ENCODE measurements at regions not wholly inside any gene's neighbourhood (a gene's known extent, or its start where the extent isn't known, plus 50 kb on each side); places are given as distances from the start of the nearest gene placed in this dataset.

DNA sequence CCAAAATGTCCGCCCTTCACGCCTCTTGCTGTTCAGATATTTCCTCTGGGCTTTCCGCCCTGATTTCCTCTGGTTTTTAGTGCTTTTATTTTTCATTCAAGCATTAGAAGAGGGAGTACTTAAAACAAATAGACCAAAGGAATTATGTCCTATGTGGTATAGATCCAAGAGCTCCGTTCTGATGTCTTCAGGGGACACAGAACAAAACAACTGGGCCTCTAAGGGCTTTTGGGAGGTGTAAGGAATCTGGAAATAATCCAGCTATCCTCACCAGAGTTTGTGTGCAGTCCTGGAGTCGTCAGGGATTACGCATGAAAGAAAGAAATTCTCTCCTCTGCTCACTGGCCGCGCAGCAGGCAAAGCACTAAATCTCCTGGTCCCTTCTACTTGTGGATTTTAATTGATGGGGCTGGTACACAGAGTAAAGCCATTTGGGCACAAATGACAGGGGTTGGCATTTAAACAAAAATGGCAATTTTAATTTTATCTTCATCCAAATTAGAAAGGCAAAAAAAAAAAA lies 999.2 kb downstream of the ADGRL3 start:
- H3K4me3 ChIP-seq: no peak overlapping the region
- DNase-seq: no peak
- H3K9me3 ChIP-seq: no peaks in the 10 kb centered on the region
- H3K36me3 ChIP-seq: no peaks in the 10 kb centered on the region
- no peaks in the 10 kb centered on the region for H3K27me3 ChIP-seq

- DNase-seq: no peak
- Histone ChIP-seq H3K9me3 (no peaks in the 10 kb centered on the region), H3K36me3 (no peaks in the 10 kb centered on the region), H3K27me3 (no peaks in the 10 kb centered on the region), H3K4me3 (no peak overlapping the region)
Observed at GRCh38 chr4:62196338-62196737, 996.2 kb downstream of the ADGRL3 start.

GRCh38 chr4:62194342-62194741 lies 994.2 kb downstream of the ADGRL3 start:
- Histone ChIP-seq H3K36me3 (no peaks in the 10 kb centered on the region), H3K9me3 (no peaks in the 10 kb centered on the region), H3K27me3 (no peaks in the 10 kb centered on the region), H3K4me3 (no peak overlapping the region)
- DNase-seq: no peak

DNA sequence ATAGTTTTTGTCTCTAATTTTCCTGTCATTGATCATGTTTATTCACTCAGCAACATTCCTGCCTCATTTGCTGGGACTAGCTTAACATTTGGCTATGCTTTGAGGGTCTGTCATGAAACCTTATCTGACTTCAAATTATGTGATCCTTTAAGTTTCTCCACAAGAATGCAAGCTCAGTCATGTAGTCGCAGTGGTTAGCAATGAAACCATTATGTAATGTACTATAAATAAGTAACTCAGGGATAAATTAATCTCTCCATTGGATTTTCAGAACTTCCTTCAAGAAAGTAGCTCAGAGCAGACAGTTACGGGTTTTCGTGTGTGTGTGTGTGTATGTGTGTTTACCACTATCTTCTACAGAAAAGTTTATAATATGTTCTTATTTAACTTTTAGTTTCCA lies 993.6 kb downstream of the ADGRL3 start:
- no peaks in the 10 kb centered on the region for H3K9me3 ChIP-seq
- no peak for DNase-seq
- no peaks in the 10 kb centered on the region for H3K36me3 ChIP-seq
- no peaks in the 10 kb centered on the region for H3K27me3 ChIP-seq
- H3K4me3 ChIP-seq: no peak overlapping the region

DNA sequence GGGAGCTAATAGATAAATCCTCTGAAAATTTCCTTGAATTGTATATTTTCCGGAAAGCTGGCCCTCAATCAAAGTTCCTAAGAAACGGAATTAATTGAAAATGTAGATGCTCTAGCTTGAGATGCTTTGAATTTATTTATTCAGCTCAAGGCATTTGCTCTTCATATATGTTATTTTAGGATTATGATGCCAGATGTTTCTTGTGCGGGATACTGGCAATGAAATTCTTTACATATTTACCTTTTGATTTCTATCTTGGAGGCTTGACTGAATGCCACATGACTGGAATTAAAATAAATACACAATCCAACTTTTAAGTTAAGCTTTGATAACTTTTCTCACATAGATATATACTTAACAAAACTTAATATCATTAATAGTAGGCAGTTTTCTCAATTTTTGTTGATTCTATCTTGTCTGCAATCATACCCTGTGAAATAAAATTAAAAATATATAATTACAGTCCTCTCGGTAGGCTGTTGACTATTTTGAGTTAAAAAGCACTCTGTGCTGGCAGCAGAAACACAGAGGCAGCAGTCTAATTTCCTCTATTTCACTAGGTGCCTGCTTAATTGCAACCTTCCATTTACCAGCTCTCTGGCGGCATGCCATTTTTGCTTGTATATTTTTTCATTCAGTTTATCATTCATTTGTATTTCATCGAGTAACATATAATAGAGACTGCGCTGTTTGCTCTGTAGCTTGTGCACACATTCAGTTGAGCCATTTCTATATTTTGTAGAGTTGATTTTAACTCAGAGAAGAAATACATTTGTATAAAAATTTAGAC lies 991.5 kb downstream of the ADGRL3 start:
- no peaks in the 10 kb centered on the region for H3K9me3 ChIP-seq
- H3K27me3 ChIP-seq: no peaks in the 10 kb centered on the region
- DNase-seq: no peak
- no peak overlapping the region for H3K4me3 ChIP-seq
- no peaks in the 10 kb centered on the region for H3K36me3 ChIP-seq

DNA sequence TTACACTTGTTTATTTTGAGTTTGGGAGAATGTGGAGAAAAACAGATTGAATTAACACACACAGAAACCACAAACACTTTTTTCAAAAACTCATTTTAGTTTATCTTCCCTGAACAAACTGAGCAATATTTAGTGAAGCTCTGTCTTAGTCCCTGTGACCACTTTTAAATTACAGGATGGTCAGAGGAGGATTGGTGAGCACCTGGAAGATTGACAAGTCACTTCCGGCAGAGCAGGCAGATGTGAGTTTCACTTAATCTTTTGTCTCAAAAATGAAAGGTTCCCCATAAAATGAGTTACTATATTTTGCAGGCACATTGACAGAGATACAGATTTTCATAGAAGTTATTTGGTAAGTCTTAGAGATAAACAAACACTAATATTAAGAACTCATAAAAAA lies 970.1 kb downstream of the ADGRL3 start:
- no peaks in the 10 kb centered on the region for H3K36me3 ChIP-seq

GRCh38 chr4:62168681-62169080 lies 968.6 kb downstream of the ADGRL3 start:
- H3K4me3 ChIP-seq: no peak overlapping the region
- DNase-seq: no peak
- H3K9me3 ChIP-seq: no peaks in the 10 kb centered on the region
- H3K27me3 ChIP-seq: no peaks in the 10 kb centered on the region
- H3K36me3 ChIP-seq: no peaks in the 10 kb centered on the region

More for the DNA sequence above, 970.1 kb downstream of the ADGRL3 start:
- no peak overlapping the region for H3K4me3 ChIP-seq
- H3K27me3 ChIP-seq: no peaks in the 10 kb centered on the region
- DNase-seq: no peak
- no peaks in the 10 kb centered on the region for H3K9me3 ChIP-seq

GRCh38 chr4:62162606-62163005 lies 962.5 kb downstream of the ADGRL3 start:
- Histone ChIP-seq H3K4me3 (no peak overlapping the region), H3K9me3 (no peaks in the 10 kb centered on the region), H3K27me3 (no peaks in the 10 kb centered on the region), H3K36me3 (no peaks in the 10 kb centered on the region)
- no peak for DNase-seq

GRCh38 chr4:62161446-62161845 lies 961.3 kb downstream of the ADGRL3 start:
- no peaks in the 10 kb centered on the region for H3K9me3 ChIP-seq
- DNase-seq: no peak
- no peaks in the 10 kb centered on the region for H3K36me3 ChIP-seq
- no peaks in the 10 kb centered on the region for H3K27me3 ChIP-seq
- no peak overlapping the region for H3K4me3 ChIP-seq

- no peak for DNase-seq
- Histone ChIP-seq H3K27me3 (no peaks in the 10 kb centered on the region), H3K4me3 (no peak overlapping the region), H3K9me3 (no peaks in the 10 kb centered on the region), H3K36me3 (no peaks in the 10 kb centered on the region)
Observed at GRCh38 chr4:62159876-62160275, 959.8 kb downstream of the ADGRL3 start.

DNA sequence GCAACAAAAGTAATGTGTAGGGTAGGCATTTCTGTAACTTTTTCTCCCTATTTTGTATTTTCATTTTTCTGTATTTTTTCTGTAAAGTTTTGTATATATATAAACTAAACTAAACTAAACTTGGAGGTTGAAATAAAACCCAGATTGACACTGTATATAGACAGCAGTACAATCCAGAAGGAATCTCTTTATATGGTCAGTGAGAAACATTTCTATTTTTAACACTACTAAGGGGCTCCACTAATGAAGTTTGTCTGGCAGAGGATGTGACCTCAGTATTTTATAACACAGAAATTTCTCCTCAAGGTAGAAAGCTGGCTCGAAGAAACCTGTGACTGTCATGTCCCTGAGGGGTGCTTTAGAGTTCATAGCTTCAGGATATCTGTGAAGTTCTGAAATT lies 959.2 kb downstream of the ADGRL3 start:
- Histone ChIP-seq H3K9me3 (no peaks in the 10 kb centered on the region), H3K36me3 (no peaks in the 10 kb centered on the region), H3K27me3 (no peaks in the 10 kb centered on the region), H3K4me3 (no peak overlapping the region)
- no peak for DNase-seq

DNA sequence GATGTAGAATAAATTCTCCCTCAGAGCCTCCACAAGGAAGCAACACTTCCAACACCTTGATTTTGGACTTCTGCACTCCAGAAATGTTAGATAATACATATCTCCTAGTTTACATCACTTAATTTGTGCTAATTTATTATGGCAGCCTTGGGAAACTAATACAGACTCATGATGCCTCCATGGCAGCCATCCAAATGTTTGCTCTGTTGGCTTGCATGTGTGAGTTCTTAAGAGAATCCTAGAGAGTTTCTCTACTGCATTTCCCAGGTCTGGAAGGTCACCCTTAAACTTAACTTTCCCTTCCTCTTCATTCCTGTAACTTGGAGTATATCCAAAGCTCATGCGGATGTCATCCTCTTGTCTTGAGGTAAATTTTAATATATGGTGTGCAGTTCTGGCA lies 956.1 kb downstream of the ADGRL3 start:
- H3K27me3 ChIP-seq: no peaks in the 10 kb centered on the region
- DNase-seq: no peak
- no peak overlapping the region for H3K4me3 ChIP-seq
- no peaks in the 10 kb centered on the region for H3K36me3 ChIP-seq
- no peaks in the 10 kb centered on the region for H3K9me3 ChIP-seq

DNA sequence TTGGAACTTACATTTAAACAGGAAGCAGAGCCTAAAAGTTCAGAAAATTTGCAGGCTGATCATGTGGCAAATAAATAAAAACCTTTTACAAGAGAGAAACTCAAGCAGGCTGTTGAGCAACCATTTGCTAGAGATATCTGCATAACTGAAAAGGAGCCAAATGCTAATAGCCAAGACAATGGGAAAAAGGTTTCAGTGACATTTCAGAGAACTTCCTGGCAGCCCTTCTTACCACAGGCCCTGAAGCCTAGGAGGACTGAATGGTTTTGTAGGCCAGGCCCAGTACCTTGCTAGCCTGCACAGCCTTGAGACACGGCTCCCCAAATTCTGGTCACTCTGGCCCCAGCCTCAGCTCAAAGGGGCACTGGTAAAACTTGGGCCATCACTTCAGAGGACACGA lies 945.1 kb downstream of the ADGRL3 start:
- Histone ChIP-seq H3K27me3 (no peaks in the 10 kb centered on the region), H3K4me3 (no peak overlapping the region), H3K36me3 (no peaks in the 10 kb centered on the region), H3K9me3 (no peaks in the 10 kb centered on the region)
- no peak for DNase-seq

GRCh38 chr4:62144431-62144830 lies 944.3 kb downstream of the ADGRL3 start:
- Histone ChIP-seq H3K36me3 (no peaks in the 10 kb centered on the region), H3K4me3 (no peak overlapping the region), H3K9me3 (no peaks in the 10 kb centered on the region), H3K27me3 (no peaks in the 10 kb centered on the region)
- no peak for DNase-seq

GRCh38 chr4:62135565-62136156 lies 935.5 kb downstream of the ADGRL3 start:
- Histone ChIP-seq H3K27me3 (no peaks in the 10 kb centered on the region), H3K4me3 (no peak overlapping the region), H3K9me3 (no peaks in the 10 kb centered on the region), H3K36me3 (no peaks in the 10 kb centered on the region)
- no peak for DNase-seq

DNA sequence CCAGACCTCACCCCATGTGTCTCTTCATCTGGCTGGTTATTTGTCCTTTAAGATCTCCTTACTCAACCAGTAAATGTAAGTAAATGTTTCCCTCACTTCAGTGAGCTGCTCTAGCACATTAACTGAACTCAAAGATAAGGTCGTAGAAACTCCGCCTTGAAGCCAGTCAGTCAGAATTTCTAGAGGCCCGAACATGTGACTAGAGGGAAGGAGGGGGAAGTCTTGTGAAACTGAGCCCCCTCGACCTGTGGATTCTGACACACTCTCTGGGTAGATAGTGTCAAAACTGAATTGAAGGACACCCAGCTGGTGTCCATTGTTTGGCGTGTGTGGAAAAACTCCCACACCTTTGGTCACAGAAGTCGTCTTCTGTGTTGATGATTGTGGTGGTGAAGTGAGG lies 933.9 kb downstream of the ADGRL3 start:
- no peaks in the 10 kb centered on the region for H3K27me3 ChIP-seq
- H3K4me3 ChIP-seq: no peak overlapping the region
- H3K9me3 ChIP-seq: no peaks in the 10 kb centered on the region
- H3K36me3 ChIP-seq: no peaks in the 10 kb centered on the region
- DNase-seq: no peak

DNA sequence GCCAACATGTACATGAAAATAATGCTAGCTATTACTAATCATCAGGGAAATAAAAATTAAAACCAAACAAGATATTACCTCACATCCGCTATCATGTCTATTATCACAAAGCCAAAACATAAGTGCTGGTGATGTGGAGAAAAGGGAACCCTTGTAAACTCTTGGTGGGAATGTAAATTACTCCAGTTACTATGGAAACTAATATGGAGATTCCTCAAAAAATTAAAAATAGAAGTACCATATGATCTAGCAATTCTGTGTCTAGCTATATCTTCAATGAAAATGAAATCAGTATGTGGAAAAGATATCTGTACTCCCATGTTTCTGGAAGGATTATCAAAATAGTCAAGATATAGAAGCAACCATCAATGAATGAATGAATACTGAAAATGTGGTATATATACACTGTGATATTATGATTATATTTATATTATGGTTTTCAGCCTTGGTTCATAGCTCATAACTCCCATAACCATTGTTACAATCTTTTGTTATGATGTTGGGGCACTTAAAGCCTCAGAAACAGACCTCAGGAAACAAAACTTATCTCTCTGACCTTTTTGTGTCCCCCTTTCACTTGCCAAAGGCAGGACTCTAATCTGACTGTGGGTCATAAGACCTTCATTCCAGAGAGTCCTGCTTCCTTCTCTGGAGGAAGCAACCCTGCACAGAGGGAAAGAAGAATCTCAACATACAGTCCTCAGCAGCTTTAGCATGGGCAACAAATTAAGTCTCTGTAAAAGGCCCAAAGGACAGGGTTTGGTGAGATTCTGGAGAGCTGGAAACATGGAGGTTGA lies 933.2 kb downstream of the ADGRL3 start:
- no peak for DNase-seq
- Histone ChIP-seq H3K27me3 (no peaks in the 10 kb centered on the region), H3K36me3 (no peaks in the 10 kb centered on the region), H3K4me3 (no peak overlapping the region), H3K9me3 (no peaks in the 10 kb centered on the region)

All from MG63 (cell line).